ENCODE measurements at regions not wholly inside any gene's neighbourhood (a gene's known extent, or its start where the extent isn't known, plus 50 kb on each side); places are given as distances from the start of the nearest gene placed in this dataset.
A peak's percentile ranks its signal among the peaks of the same experiment; 100 is the strongest.
"Not testable (repeated sequence)": the region's sequence is repeated elsewhere in the genome, so short reads cannot be mapped to it uniquely, and the experiment has no call there.

GRCh38 chr21:17334484-17334883, 178.4 kb upstream of the CXADR start:
- no peak for DNase-seq

GRCh38 chr21:17340081-17340480, 172.8 kb upstream of the CXADR start:
- DNase-seq: no peak

DNA sequence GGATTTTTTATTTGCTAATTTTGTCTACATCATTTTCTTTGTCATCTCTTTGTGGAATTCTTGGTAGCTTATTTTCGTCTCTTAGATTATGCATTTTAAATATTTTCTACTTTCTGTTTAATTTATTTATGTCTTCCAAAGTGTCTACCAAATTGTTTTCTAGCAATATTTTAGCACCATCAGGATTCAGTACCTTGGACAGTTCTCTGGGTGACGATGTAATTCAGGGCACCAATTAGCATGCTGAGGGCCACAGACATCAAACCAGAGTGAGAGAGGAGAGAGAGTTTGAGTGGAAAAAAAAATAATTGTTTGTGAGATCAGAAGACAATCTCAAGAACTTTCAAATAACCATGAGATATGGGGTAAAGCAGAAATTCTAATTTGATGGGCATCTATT, 169.8 kb upstream of the CXADR start:
- DNase-seq: peak; percentile 32

- no peak for DNase-seq
Measured at GRCh38 chr21:17348357-17348756, 164.5 kb upstream of the CXADR start.

DNA sequence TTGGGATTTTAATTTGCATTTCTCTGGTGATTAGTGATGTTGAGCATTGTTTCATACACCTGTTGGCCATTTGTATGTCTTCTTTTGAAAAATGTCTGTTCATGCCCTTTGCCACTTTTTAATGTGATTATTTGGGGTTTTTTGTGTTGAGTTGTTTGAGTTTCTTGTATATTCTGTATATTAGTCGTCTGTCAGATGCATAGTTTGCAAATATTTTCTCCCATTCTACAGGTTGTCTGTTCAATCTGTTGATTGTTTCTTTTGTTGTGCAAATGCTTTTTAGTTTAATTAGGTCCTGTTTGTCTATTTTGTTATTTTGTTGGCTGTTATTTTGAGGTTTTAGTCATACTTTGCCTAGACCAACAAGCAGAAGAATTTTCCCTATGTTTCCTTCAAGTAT, 164.0 kb upstream of the CXADR start:
- DNase-seq: no peak

DNA sequence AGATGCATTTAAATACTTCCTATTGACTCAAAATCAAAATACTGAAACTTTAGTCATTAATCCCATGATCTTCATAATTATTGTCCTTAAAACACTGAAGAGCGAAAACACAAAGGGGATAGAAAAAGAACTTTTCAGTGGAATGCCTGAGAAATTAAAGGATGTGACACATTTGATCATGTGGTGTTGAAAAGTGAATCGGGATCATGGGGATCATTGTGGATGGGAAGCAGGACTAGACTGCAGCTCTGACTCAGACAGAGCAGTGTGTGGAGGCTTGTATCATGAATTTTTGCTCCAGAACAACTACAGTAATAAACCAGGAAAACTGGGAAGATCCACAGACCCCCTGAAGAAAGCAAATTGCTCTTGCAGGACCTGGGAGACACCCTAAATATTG, 161.1 kb upstream of the CXADR start:
- no peak for DNase-seq

DNA sequence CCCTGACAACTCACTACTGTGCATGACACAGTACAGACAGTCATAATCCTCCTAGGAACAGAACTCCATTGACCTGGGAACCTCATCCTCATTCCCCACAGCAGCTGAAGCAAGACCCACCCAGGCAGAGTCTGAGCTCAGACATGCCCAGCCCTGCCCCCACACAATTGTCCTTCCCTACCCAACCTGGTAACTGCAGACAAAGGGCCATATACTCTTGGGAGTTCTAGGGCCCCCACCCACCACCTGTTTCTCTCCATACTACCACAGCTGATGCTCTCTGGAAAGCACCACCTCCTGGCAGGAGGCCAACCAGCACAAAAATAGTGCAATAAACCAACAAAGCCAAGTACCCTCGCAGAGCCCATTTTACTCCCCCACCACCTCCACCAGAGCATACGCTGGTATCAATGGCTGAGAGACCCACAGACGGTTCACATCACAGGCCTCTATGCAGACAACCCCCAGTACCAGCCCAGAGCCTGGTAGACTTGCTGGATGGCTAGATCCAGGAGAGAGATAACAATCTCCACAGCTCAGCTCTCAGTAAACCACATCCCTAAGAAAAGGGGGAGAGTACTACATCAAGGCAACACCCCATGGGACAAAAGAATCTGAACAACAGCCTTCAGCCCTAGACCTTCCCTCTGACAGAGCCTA, 159.7 kb upstream of the CXADR start:
- no peak for DNase-seq

DNA sequence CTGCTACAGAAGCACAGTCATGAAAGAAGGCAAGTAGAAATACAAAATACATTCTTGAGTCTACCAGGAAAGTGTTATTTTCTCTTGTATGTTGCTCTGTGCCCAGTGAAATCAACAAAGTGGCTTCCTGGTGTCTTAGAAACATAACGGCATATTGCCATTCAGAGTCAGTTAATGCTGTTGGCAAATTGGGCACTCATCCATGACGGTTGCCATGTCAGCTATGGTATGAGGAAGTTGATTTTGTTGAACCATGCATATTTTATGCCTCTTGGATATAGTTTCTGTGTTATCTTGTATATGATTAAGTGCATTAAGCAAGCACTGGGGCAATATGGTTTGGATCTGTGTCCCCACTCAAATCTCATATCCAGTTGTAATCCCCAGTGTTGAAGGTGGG, 153.1 kb upstream of the CXADR start:
- no peak for DNase-seq

- no peak for DNase-seq
Measured at GRCh38 chr21:17368748-17369363, 144.0 kb upstream of the CXADR start.

GRCh38 chr21:17370263-17370662, 142.6 kb upstream of the CXADR start:
- DNase-seq: no peak

GRCh38 chr21:17370916-17371315, 141.9 kb upstream of the CXADR start:
- no peak for DNase-seq

GRCh38 chr21:17371450-17371849, 141.4 kb upstream of the CXADR start:
- no peak for DNase-seq

GRCh38 chr21:17372200-17372599, 140.6 kb upstream of the CXADR start:
- no peak for DNase-seq

- DNase-seq: no peak
Measured at GRCh38 chr21:17386498-17386897, 126.3 kb upstream of the CXADR start.

GRCh38 chr21:17387030-17387617, 125.7 kb upstream of the CXADR start:
- peak; percentile 69 for DNase-seq

DNA sequence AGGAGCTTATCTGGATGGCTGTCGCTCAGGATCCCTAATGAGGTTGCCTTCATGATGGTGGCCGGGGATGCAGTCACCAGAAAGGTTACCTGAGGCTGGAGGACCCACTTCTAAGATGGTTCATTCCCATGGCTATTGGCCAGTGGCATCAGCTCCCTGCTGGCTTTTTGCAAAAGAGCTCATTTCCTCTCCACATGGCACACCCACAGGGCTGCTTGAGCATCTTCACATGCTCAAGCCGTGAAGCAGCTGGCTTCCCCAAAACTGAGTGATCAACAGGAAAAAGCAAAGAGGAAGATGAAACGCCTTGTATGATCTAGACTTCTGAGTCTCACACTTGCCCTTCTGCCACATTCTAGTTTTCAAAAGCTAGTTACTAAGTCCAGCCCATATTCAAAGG, 124.6 kb upstream of the CXADR start:
- DNase-seq: no peak

GRCh38 chr21:17389311-17389710, 123.5 kb upstream of the CXADR start:
- DNase-seq: no peak

DNA sequence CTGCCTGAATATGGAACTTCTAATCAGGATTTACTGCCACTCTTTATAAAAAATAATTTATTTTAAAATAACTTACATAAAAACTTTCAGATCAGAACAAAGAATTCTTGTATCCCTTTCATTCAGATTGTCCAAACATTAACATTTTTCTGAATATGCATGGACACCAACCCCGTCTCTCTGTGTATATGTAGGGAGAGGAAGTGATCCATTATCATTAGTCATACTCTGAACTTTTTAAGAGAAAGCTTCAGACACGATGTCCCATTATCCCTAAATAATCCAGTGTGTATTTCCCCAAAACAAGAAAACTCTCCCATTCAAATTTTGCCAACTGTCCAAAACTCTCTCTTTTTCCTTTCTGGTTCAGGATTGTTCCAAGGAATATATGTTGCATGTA, 122.3 kb upstream of the CXADR start:
- no peak for DNase-seq

GRCh38 chr21:17391811-17392340, 121.0 kb upstream of the CXADR start:
- DNase-seq: no peak

DNA sequence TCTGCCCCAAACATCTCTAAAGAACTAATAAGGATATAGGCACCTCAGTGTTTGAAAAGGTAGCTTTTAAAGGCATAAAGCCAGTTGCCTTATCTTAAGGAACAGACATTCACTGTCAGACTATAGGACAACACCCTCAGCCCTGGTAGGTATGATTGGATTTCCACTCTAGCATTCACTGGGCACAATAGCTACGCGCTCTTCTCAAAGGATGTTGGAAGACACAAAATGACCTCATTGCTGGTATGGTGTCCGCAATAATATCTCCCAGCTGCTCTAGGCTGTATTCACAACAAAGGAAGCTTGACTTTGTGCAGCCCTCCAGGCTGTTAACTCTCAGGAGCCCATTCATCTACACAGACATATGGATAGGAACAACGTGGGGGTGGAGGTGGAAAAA, 119.4 kb upstream of the CXADR start:
- no peak for DNase-seq

GRCh38 chr21:17396948-17397347, 115.9 kb upstream of the CXADR start:
- DNase-seq: no peak

- DNase-seq: no peak
Measured at GRCh38 chr21:17397703-17398102, 115.1 kb upstream of the CXADR start.

- not testable (repeated sequence) for DNase-seq
Measured at GRCh38 chr21:17398954-17399353, 113.9 kb upstream of the CXADR start.

- DNase-seq: no peak
Measured at GRCh38 chr21:17402937-17403336, 109.9 kb upstream of the CXADR start.

All from left kidney (tissue), 1 donor.